NB4 (cell line): ENCODE measurements at regions not wholly inside any gene's neighbourhood (a gene's known extent, or its start where the extent isn't known, plus 50 kb on each side); places are given as distances from the start of the nearest gene placed in this dataset.

Experiments used
- CTCF ChIP-seq: IDR thresholded peaks from one replicate; pipeline ENCODE4 v1.5.1; 2012; ENCODE audit warnings: low read depth, low read length
- MYC ChIP-seq: IDR thresholded peaks from 2 replicates; pipeline ENCODE4 v1.6.1; 2011; ENCODE audit warnings: low read depth, low read length
- POLR2A ChIP-seq: IDR thresholded peaks from 2 replicates; pipeline ENCODE4 v1.6.1; 2011; ENCODE audit warnings: mild to moderate bottlenecking; ENCODE audit not compliant: insufficient read length; ENCODE audit errors: extremely low read depth

DNA sequence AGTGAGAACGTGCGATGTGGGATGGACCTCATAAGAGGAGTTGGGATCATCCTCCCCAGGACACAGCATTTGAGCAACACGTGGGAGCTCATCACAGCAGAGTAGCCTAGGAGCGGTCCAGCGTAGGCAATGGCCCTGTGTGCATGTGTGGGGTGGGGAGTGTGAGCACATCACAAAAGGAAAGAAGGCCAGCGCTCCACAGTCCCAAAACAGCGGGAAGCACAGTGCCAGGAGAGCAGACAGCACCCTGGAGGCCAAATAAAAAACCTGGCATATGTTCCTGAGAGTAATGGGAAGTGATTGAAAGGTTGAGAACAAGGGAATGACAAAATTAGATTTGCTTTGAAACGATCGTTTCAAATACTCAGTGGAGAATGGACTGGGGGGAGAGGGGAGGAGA, 226.0 kb downstream of the C7orf25 start:
- TF ChIP-seq CTCF (no peak), POLR2A (no peak), MYC (no peak)
